Heart left ventricle (tissue), 13 donors: ENCODE measurements at regions not wholly inside any gene's neighbourhood (a gene's known extent, or its start where the extent isn't known, plus 50 kb on each side); places are given as distances from the start of the nearest gene placed in this dataset.

Source experiments
- POLR2A ChIP-seq, 2 donors: fragments of 450-650 bp; IDR thresholded peaks; one replicate each; pipeline ENCODE4 v1.6.1; 2017; ENCODE audit warnings: antibody characterized with exemption in 2 of 2, mild to moderate bottlenecking in 2 of 2, moderate library complexity in 2 of 2
- TF ChIP-seq, protein P1 (sequence below), 12 donors: fragments of 200-600 bp; sonication (generic) in 4 of 12; IDR thresholded peaks; one replicate each; pipeline versions ENCODE4 v1.5.0 to v1.8.0; 2018 to 2022; ENCODE audit warnings: antibody characterized with exemption in 12 of 12, mild to moderate bottlenecking in 5 of 12
- donor health status: ischemic (EF 13 %, LVEDD 7.1; RV severe dilation, severe dysfunction).
- donor health status: DM: no; HTN: yes; CAD: no.
- donor health status: DM: no; HTN: no; CAD: no.
- donor health status: ischemic (EF 25% LVEDD 6.9; RV normal size, moderate dysfunction).
- donor health status: ischemic (EF 25% LVEDD 5.7; RV mildly dilated, moderate dysfunction).
- donor health status: ischemic (EF 35%, LVEDD 5.7; RV mildly dilated, moderate dysfunction).
- donor health status: nonischemic (EF 11% LVEDD 7.7; RV severe dilation, severe dysfunction).
- donor health status: DM: yes; HTN: yes; CAD: no.
- donor health status: PGD.
- donor health status: ischemic (EF 29% LVEDD 5.4; RV normal size, mild dysfunction).
- donor health status: nonischemic (EF 23%, LVEDD 6.1; RV moderate dilation, normal function).

DNA sequence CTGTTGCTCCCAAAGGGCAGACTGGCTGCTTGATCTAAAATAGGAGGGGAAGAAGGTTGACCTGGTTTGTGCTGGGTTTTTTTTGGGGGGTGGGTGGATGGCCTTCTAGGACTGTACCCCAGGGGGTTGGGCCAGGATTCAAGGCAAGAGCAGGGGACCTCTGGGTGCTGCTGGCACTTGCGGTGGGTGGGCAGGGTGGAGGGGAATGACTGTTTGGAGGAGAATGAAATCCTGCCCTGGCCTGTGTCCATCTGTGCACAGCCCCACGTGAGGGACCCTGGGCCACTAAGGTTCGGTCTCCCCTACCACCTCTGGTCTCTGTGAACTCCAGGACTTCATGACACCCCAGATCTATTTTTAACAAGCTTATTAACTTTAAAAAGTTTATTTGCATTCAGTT is 414.2 kb downstream of the PTPRU start:
- TF ChIP-seq, protein P1, sequence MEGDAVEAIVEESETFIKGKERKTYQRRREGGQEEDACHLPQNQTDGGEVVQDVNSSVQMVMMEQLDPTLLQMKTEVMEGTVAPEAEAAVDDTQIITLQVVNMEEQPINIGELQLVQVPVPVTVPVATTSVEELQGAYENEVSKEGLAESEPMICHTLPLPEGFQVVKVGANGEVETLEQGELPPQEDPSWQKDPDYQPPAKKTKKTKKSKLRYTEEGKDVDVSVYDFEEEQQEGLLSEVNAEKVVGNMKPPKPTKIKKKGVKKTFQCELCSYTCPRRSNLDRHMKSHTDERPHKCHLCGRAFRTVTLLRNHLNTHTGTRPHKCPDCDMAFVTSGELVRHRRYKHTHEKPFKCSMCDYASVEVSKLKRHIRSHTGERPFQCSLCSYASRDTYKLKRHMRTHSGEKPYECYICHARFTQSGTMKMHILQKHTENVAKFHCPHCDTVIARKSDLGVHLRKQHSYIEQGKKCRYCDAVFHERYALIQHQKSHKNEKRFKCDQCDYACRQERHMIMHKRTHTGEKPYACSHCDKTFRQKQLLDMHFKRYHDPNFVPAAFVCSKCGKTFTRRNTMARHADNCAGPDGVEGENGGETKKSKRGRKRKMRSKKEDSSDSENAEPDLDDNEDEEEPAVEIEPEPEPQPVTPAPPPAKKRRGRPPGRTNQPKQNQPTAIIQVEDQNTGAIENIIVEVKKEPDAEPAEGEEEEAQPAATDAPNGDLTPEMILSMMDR (IDR thresholded peaks at IDR 0.05) = no peak
- no peak for TF ChIP-seq POLR2A (IDR thresholded peaks at IDR 0.05)
